RWPE1 (cell line): ENCODE measurements at regions not wholly inside any gene's neighbourhood (a gene's known extent, or its start where the extent isn't known, plus 50 kb on each side); places are given as distances from the start of the nearest gene placed in this dataset.

Source experiments
- CTCF ChIA-PET: fragments of 350-600 bp; sonication (Branson Sonifier 250); formaldehyde crosslinking; extraction: SDS; loops from one replicate; lab custom pipeline; 2021; lab: Yijun Ruan, JAX
- POLR2A ChIA-PET: fragments of 400-600 bp; formaldehyde crosslinking; extraction: SDS; loops from one replicate; lab custom pipeline; 2020; ENCODE audit warnings: antibody characterized with exemption; ENCODE audit not compliant: low non-redundant PET; lab: Yijun Ruan, JAX
- DNase-seq: peaks from one replicate; pipeline ENCODE4 v3.0.0; 2012; ENCODE audit warnings: low spot score
- H3K27ac ChIP-seq: fragments of 450-650 bp; 2 replicates; pipeline ENCODE4 v1.5.1; 2017
- TF ChIP-seq, protein P1 (sequence below): fragments of 450-650 bp; conservative IDR thresholded peaks from 2 replicates; pipeline ENCODE4 v1.5.1; 2017; ENCODE audit warnings: low read depth, mild to moderate bottlenecking

DNA sequence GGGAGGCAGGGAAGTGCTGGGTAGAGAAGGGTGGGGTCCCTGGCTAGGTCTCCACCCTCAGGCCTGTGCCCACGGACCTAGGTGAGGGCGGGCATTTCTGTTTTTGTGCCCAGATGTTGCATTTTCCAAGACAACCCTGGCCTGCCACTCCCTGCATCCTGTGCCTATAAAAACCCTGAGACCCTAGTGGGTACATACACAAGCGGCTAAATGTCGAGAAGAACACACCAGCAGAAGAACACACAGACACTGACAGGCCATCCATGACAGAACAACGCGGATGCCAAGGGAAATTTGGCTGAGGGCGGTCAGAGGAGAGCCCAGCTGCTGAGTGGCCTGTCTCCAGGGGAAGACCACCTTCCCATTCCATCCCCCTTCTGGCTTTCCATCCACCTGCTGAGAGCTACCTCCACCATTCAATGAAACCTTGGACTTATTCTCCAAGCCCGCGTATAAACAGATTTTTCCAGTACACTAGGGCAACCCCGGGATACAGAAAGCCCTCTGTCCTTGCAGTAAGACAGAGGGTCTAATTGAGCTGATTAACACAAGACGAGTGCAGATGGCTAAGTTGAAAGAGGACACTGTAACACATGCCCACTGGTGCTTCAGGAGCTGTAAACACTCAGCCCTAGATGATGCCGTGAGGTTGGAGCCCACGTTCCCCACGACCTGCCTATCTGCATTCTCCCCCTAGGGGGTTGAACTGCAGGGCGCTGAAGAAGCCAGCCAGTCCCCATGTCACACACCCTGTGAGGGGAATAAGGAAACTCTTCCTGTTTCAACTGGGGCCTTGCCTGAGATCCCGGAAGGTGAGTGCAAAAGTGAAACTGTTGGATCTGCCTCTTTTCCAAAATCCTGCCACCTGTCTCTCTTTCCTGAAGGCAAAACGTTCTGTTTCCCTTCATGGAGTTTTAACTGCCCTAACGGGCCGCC lies 147.2 kb upstream of the COX10 start:
- TF ChIP-seq, protein P1, sequence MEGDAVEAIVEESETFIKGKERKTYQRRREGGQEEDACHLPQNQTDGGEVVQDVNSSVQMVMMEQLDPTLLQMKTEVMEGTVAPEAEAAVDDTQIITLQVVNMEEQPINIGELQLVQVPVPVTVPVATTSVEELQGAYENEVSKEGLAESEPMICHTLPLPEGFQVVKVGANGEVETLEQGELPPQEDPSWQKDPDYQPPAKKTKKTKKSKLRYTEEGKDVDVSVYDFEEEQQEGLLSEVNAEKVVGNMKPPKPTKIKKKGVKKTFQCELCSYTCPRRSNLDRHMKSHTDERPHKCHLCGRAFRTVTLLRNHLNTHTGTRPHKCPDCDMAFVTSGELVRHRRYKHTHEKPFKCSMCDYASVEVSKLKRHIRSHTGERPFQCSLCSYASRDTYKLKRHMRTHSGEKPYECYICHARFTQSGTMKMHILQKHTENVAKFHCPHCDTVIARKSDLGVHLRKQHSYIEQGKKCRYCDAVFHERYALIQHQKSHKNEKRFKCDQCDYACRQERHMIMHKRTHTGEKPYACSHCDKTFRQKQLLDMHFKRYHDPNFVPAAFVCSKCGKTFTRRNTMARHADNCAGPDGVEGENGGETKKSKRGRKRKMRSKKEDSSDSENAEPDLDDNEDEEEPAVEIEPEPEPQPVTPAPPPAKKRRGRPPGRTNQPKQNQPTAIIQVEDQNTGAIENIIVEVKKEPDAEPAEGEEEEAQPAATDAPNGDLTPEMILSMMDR = no peak
- ChIA-PET CTCF (no interaction called here), POLR2A (no interaction called here)
- DNase-seq = no peak
- H3K27ac ChIP-seq = no peak overlapping the region

DNA sequence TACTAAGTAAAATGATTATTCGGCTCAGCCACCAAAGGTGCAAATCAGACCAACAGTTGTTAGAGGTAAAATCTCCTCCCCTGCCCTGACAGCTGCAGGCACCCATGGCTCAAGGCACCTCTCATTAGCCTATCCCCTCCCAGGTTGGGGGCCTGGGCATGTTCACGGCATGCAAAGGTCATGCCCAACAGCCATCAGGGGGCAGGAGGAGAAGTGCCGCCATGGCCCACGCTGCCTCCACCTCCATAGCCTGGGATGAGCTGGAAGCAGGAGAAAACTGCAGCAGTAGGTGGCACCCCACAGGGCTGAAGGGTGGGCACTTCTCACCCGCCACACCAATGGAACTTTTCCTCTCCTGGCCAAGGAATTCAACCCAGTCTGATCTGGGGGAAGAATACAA lies 146.4 kb upstream of the COX10 start:
- ChIA-PET CTCF (no interaction called here), POLR2A (no interaction called here)
- TF ChIP-seq, protein P1 = no peak
- H3K27ac ChIP-seq = no peak overlapping the region
- no peak for DNase-seq

DNA sequence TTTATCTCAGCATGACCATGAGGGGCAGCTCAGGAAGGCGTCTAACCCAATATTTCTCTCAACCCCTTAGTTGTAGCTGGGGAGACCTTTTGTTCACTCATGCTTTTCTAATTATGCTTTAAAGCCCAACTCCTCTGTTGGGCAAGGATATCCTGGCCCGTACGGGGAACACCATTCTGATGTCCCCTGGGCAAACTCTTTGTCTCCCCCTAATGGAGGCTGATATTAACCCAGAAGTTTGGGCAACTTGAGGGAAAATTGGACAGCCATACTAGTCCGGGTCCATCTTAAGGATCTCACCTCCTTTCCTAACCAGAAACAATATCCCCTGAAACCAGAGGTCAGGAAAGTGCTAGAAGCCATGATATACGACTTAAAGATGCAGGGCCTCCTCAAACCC lies 143.7 kb upstream of the COX10 start:
- POLR2A ChIA-PET = no interaction called here
- DNase-seq = no peak
- CTCF ChIA-PET = interaction anchor here (0.6 kb wide), 1 partner anchor 13 kb away, joined by 3 read pairs; no protein-coding TSS in a partner anchor
- TF ChIP-seq, protein P1 = no peak
- H3K27ac ChIP-seq = no peak overlapping the region

DNA sequence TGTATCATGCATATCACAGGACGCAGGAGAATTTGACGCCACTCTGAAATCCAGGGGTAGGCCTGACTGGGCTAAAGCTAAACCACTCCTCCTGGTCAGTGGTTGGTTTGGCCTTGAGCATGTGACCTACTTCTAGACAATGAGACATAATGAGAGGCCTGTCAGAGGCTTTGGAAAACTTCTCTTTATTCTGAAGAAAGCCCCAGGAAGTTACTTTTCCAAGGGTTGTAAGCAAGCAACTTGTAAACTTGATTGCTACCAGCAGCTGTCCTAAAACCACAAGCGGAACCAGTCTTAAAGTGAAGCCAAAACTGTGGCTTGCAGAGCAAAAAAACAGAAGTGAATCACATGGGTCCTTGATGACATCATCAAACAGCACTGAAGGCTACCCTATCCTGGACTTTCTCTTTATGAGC lies 138.2 kb upstream of the COX10 start:
- ChIA-PET POLR2A (no interaction called here), CTCF (no interaction called here)
- TF ChIP-seq, protein P1 = no peak
- H3K27ac ChIP-seq = no peak overlapping the region
- DNase-seq = no peak

DNA sequence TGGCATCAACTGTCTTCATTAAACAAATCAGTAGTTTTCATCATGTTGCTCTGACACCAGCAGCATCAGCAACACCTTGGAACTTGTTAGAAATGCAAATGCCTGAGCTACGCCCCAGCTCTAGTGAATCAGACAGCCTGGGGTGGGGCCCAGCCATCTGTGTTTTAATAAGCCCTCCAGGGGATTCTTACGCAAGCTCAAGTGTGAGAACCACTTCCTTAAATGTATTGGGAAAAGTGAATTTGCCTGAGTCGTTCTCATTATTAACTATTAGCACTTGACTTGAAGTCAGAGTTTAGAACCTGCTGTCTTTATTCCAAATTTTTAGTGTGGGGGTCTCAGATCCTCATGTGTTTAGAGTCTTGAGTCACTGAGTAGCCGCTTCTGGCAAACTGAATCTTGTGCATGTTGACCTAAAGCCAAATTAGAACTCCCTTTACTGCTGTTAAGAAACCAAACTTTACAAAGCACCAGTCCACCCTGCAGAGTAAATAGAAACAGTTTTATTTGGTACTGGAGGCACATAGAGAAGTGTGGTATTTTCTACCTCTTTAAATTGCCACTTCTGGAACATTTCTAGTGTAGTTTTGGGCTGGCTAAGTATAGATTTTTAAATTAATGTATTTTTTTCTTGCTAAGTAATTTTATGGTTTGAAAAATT lies 137.4 kb upstream of the COX10 start:
- ChIA-PET POLR2A (no interaction called here), CTCF (no interaction called here)
- DNase-seq = peak; percentile 38
- no peak overlapping the region for H3K27ac ChIP-seq
- TF ChIP-seq, protein P1 = no peak

DNA sequence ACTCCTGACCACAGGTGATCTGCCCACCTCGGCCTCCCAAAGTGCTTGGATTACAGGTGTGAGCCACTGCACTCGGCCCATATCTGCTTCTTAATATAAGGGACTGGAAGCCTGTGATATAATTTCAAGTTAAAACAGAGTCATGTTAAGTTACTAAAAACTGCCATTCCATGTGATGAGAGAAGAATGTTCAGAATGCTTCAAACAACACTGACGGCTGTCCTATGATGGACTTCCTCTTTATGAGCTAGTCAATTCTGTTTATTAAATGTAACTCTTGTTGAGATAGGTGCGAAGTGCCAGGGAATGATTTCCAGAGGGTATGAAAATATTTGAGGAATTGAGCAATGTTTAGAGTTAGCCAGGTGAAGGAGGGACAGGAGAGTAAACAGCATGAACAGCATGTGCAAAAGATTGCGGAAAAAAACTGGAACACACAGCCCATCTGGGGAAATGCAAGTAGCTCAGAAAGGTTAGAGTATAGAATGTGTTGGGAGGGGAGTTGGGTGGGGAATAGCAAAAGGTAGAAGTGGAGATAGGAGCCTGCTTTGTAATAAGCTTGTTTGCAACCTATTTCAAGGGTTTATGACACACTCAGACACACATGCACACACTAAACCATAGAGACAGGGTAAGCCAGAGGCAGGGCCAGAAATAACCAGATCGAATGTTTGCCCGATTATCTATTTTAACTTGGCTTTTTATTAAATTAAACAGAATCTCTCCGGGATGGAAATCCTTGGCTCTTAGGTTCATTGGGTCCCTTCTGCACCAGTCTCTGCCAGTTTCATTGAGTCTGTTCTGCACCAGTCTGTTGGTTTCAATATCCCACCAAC lies 135.6 kb upstream of the COX10 start:
- CTCF ChIA-PET = no interaction called here
- TF ChIP-seq, protein P1 = no peak
- POLR2A ChIA-PET = no interaction called here

More for the DNA sequence above, 135.6 kb upstream of the COX10 start:
- H3K27ac ChIP-seq = no peak overlapping the region
- DNase-seq = no peak
